ENCODE measurements at regions not wholly inside any gene's neighbourhood (a gene's known extent, or its start where the extent isn't known, plus 50 kb on each side); places are given as distances from the start of the nearest gene placed in this dataset.
A peak's percentile ranks its signal among the peaks of the same experiment; 100 is the strongest.

DNA sequence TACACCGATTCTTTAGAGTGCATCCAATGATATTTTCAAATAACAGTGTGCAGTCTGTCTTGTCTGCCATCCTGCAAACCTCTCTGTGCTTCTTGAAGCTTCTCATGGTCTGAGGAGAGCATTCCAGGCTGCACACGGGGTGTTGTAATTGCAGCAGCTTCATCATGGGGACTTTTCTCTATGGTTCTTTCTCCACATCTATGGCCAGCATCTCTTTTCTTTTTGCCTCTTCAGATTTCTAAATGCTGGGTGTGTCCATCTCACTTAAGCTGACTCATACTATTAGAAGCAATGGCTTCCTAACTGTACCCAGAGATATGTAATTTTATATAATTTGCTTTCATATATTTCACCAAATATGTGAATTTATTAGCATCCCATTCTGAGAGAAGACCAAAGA is 63.8 kb upstream of the EPHB3 start:
- DNase-seq (ENCODE audit: low read depth, low spot score) (no peak), ATAC-seq (no peak)
- Histone ChIP-seq H3K4me1 (ENCODE audit: control insufficient read depth, insufficient read depth, low read length) (no peaks in the 10 kb centered on the region), H3K9me3 (ENCODE audit: control insufficient read depth, insufficient read depth, low read depth, low read length) (no peaks in the 10 kb centered on the region), H3K27ac (ENCODE audit: low read length) (no peak overlapping the region), H3K27me3 (ENCODE audit: control insufficient read depth, insufficient read depth, low read length) (peaks cover 20% of the 10 kb centered on the region), H3K36me3 (ENCODE audit: control insufficient read depth, insufficient read depth, low read length) (no peaks in the 10 kb centered on the region), H3K4me3 (ENCODE audit: low read depth in 2 of 2, low read length in 2 of 2) (no peak overlapping the region)
- intact Hi-C loops (cut with micrococcal nuclease; ENCODE audit: unreplicated experiment) (no loop called here), in situ Hi-C loops (cut with HindIII; ENCODE audit: low pct_unique_long_range_greater_than_20kb, low sequenced_read_pairs) (no loop called here)
- CTCF ChIA-PET, result no interaction called here
- POLR2A ChIA-PET, result no interaction called here
- BruUV-seq (replicated peaks), result no TSS peak
- TF ChIP-seq TCF7L2 (IDR thresholded peaks at IDR 0.05; ENCODE audit: low read depth, low read length) (no peak), SIN3A (IDR thresholded peaks at IDR 0.05; ENCODE audit: borderline replicate concordance, insufficient read depth, low read depth, low read length) (no peak), CTCF (IDR thresholded peaks at IDR 0.05) (no peak), POLR2AphosphoS5 (IDR thresholded peaks at IDR 0.05; ENCODE audit: low read depth, low read length) (no peak)
- TF ChIP-seq, protein P1, sequence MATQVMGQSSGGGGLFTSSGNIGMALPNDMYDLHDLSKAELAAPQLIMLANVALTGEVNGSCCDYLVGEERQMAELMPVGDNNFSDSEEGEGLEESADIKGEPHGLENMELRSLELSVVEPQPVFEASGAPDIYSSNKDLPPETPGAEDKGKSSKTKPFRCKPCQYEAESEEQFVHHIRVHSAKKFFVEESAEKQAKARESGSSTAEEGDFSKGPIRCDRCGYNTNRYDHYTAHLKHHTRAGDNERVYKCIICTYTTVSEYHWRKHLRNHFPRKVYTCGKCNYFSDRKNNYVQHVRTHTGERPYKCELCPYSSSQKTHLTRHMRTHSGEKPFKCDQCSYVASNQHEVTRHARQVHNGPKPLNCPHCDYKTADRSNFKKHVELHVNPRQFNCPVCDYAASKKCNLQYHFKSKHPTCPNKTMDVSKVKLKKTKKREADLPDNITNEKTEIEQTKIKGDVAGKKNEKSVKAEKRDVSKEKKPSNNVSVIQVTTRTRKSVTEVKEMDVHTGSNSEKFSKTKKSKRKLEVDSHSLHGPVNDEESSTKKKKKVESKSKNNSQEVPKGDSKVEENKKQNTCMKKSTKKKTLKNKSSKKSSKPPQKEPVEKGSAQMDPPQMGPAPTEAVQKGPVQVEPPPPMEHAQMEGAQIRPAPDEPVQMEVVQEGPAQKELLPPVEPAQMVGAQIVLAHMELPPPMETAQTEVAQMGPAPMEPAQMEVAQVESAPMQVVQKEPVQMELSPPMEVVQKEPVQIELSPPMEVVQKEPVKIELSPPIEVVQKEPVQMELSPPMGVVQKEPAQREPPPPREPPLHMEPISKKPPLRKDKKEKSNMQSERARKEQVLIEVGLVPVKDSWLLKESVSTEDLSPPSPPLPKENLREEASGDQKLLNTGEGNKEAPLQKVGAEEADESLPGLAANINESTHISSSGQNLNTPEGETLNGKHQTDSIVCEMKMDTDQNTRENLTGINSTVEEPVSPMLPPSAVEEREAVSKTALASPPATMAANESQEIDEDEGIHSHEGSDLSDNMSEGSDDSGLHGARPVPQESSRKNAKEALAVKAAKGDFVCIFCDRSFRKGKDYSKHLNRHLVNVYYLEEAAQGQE (IDR thresholded peaks at IDR 0.05; ENCODE audit: insufficient read depth in 1 of 2, low read depth in 2 of 2, low read length in 1 of 2), result no peak

- POLR2A ChIA-PET, result no interaction called here
These were observed 62.5 kb upstream of the EPHB3 start for GRCh38 chr3:184498986-184499606.

More at GRCh38 chr3:184498986-184499606, 62.5 kb upstream of the EPHB3 start:
- ATAC-seq, result peak; percentile 43; the same call in 1 of the 2 replicates
- BruUV-seq (replicated peaks), result no TSS peak
- H3K36me3 ChIP-seq (ENCODE audit: control insufficient read depth, insufficient read depth, low read length), result no peaks in the 10 kb centered on the region
- TF ChIP-seq CTCF (IDR thresholded peaks at IDR 0.05) (no peak), SIN3A (IDR thresholded peaks at IDR 0.05; ENCODE audit: borderline replicate concordance, insufficient read depth, low read depth, low read length) (no peak), TCF7L2 (IDR thresholded peaks at IDR 0.05; ENCODE audit: low read depth, low read length) (no peak), POLR2AphosphoS5 (IDR thresholded peaks at IDR 0.05; ENCODE audit: low read depth, low read length) (no peak)
- TF ChIP-seq, protein P1 (IDR thresholded peaks at IDR 0.05; ENCODE audit: insufficient read depth in 1 of 2, low read depth in 2 of 2, low read length in 1 of 2), result no peak
- no peaks in the 10 kb centered on the region for H3K4me1 ChIP-seq (ENCODE audit: control insufficient read depth, insufficient read depth, low read length)
- CTCF ChIA-PET, result interaction anchor here (0.7 kb wide), 1 partner anchor 37 kb away, joined by 3 read pairs; no protein-coding TSS in a partner anchor
- peaks cover 15% of the 10 kb centered on the region; the same call in 1 of the 2 replicates for H3K27me3 ChIP-seq (ENCODE audit: control insufficient read depth, insufficient read depth, low read length)
- no peak overlapping the region for H3K4me3 ChIP-seq (ENCODE audit: low read depth in 2 of 2, low read length in 2 of 2)
- in situ Hi-C loops (cut with HindIII; ENCODE audit: low pct_unique_long_range_greater_than_20kb, low sequenced_read_pairs), result no loop called here
- intact Hi-C loops (cut with micrococcal nuclease; ENCODE audit: unreplicated experiment), result no loop called here
- no peaks in the 10 kb centered on the region for H3K9me3 ChIP-seq (ENCODE audit: control insufficient read depth, insufficient read depth, low read depth, low read length)
- H3K27ac ChIP-seq (ENCODE audit: low read length), result no peak overlapping the region
- DNase-seq (ENCODE audit: low read depth, low spot score), result no peak
